ENCODE measurements at regions not wholly inside any gene's neighbourhood (a gene's known extent, or its start where the extent isn't known, plus 50 kb on each side); places are given as distances from the start of the nearest gene placed in this dataset.
A peak's percentile ranks its signal among the peaks of the same experiment; 100 is the strongest.
"Not testable (repeated sequence)": the region's sequence is repeated elsewhere in the genome, so short reads cannot be mapped to it uniquely, and the experiment has no call there.

- Histone ChIP-seq H3K4me1 (no peaks in the 10 kb centered on the region), H3K4me3 (no peak overlapping the region), H3K27ac (no peak overlapping the region), H3K36me3 (no peaks in the 10 kb centered on the region), H3K9me3 (no peaks in the 10 kb centered on the region), H3K27me3 (no peaks in the 10 kb centered on the region), H3K9ac (ENCODE audit: low read depth in 2 of 2, low read length in 2 of 2) (no peak overlapping the region)
- TF ChIP-seq CTCF (IDR thresholded peaks at IDR 0.05): no peak
- no peak for DNase-seq
- intact Hi-C loops (cut with DNase I): loop anchor here (10.0 kb wide), 1 partner anchor 262 kb away; no protein-coding TSS in a partner anchor
Observed at GRCh38 chr12:13536219-13536910, 339.8 kb downstream of the EMP1 start.

- peak; percentile 84 for TF ChIP-seq CTCF (IDR thresholded peaks at IDR 0.05)
- Histone ChIP-seq H3K36me3 (no peaks in the 10 kb centered on the region), H3K4me3 (no peak overlapping the region), H3K4me1 (no peaks in the 10 kb centered on the region), H3K27ac (no peak overlapping the region), H3K9ac (ENCODE audit: low read depth in 2 of 2, low read length in 2 of 2) (no peak overlapping the region), H3K27me3 (no peaks in the 10 kb centered on the region), H3K9me3 (no peaks in the 10 kb centered on the region)
- DNase-seq: peak; percentile 77
- intact Hi-C loops (cut with DNase I): loop anchor here (5.0 to 10.0 kb wide), 2 partner anchors 173 to 260 kb away; no protein-coding TSS in a partner anchor
Observed at GRCh38 chr12:13534645-13535398, 338.3 kb downstream of the EMP1 start.

- Histone ChIP-seq H3K36me3 (no peaks in the 10 kb centered on the region), H3K9ac (ENCODE audit: low read depth in 2 of 2, low read length in 2 of 2) (no peak overlapping the region), H3K27ac (no peak overlapping the region), H3K9me3 (no peaks in the 10 kb centered on the region), H3K4me3 (no peak overlapping the region), H3K27me3 (no peaks in the 10 kb centered on the region), H3K4me1 (no peaks in the 10 kb centered on the region)
- intact Hi-C loops (cut with DNase I): loop anchor here (5.0 to 10.0 kb wide), 2 partner anchors 172 to 259 kb away; no protein-coding TSS in a partner anchor
- DNase-seq: no peak
- no peak for TF ChIP-seq CTCF (IDR thresholded peaks at IDR 0.05)
Observed at GRCh38 chr12:13534242-13534641, 337.7 kb downstream of the EMP1 start.

DNA sequence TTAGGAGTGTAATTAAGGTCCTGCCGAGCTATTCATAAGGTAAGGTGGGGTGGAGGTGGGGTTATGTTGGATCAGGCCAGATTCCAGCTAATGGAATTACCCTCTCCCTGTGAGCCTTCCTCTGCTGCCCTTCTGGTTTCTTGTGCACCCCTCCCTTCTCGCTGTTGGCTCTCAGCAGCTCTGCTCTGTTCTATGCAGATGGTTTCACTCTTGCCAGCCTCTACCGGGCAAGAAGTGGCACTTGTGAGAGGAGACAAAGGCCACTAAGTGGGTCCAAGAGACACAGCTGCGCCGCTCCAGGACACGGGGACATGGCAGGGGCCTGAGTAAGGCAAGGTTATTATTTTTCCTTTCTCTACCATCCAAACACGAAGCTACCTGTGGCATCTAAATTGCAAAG is 334.4 kb downstream of the EMP1 start:
- intact Hi-C loops (cut with DNase I): loop anchor here (5.0 to 10.0 kb wide), 2 partner anchors 169 to 256 kb away; no protein-coding TSS in a partner anchor
- no peaks in the 10 kb centered on the region for H3K4me1 ChIP-seq

DNA sequence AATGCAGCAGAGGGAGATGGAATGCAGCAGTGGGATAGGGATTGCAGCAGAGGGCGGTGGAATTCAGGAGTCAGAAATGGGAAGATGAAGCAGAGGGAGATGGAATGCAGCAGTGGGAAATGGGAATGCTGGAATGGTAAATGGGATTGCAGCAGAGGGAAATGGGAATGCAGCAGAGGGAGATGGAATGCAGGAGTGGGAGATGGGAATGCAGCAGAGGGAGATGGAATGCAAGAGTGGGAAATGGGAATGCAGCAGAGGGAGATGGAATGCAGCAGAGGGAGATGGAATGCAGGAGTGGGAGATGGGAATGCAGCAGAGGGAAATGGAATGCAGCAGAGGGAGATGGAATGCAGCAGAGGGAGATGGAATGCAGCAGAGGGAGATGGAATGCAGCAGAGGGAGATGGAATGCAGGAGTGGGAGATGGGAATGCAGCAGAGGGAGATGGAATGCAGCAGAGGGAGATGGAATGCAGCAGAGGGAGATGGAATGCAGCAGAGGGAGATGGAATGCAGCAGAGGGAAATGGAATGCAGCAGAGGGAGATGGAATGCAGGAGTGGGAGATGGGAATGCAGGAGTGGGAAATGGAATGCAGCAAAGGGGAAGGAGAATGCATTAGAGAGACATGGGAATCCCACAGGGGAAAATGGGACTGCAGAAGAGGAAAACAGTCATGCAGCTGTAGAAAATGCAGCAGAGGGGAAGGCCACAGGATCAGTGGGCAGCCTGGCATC is 329.8 kb downstream of the EMP1 start:
- intact Hi-C loops (cut with DNase I); H3K27me3 ChIP-seq; H3K27ac ChIP-seq; H3K4me3 ChIP-seq; H3K9ac ChIP-seq (ENCODE audit: low read depth in 2 of 2, low read length in 2 of 2); DNase-seq; H3K36me3 ChIP-seq; H3K4me1 ChIP-seq; H3K9me3 ChIP-seq: not testable (repeated sequence)

More for the DNA sequence above, 334.4 kb downstream of the EMP1 start:
- no peak for DNase-seq
- no peak for TF ChIP-seq CTCF (IDR thresholded peaks at IDR 0.05)
- no peaks in the 10 kb centered on the region for H3K36me3 ChIP-seq
- no peaks in the 10 kb centered on the region for H3K9me3 ChIP-seq
- no peaks in the 10 kb centered on the region for H3K27me3 ChIP-seq
- no peak overlapping the region for H3K27ac ChIP-seq
- no peak overlapping the region for H3K4me3 ChIP-seq
- no peak overlapping the region for H3K9ac ChIP-seq (ENCODE audit: low read depth in 2 of 2, low read length in 2 of 2)

Data from colonic mucosa (tissue), 4 donors.